ENCODE measurements at regions not wholly inside any gene's neighbourhood (a gene's known extent, or its start where the extent isn't known, plus 50 kb on each side); places are given as distances from the start of the nearest gene placed in this dataset.
"Not testable (repeated sequence)": the region's sequence is repeated elsewhere in the genome, so short reads cannot be mapped to it uniquely, and the experiment has no call there.

DNA sequence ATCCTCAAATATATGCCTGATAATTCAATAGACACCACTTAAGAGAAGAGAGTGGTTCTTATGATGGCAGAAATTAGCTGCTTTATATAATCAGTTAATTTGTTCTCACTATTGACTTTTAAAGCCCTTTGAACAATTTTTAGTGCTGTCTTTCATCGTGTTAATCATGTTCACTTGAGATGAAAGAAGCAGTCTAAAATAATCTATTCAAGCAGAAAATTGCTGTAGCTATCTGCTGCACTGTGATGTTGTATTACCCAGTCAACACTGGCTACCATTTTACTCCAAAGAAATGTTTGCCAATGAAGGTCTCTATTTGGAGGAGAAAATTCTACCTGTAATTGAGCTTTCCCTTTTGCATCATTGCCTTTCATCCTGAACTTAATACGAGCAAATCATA, 459.8 kb upstream of the FSIP2 start:
- no peak overlapping the region for H3K4me3 ChIP-seq
- TF ChIP-seq, protein P1, sequence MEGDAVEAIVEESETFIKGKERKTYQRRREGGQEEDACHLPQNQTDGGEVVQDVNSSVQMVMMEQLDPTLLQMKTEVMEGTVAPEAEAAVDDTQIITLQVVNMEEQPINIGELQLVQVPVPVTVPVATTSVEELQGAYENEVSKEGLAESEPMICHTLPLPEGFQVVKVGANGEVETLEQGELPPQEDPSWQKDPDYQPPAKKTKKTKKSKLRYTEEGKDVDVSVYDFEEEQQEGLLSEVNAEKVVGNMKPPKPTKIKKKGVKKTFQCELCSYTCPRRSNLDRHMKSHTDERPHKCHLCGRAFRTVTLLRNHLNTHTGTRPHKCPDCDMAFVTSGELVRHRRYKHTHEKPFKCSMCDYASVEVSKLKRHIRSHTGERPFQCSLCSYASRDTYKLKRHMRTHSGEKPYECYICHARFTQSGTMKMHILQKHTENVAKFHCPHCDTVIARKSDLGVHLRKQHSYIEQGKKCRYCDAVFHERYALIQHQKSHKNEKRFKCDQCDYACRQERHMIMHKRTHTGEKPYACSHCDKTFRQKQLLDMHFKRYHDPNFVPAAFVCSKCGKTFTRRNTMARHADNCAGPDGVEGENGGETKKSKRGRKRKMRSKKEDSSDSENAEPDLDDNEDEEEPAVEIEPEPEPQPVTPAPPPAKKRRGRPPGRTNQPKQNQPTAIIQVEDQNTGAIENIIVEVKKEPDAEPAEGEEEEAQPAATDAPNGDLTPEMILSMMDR (IDR thresholded peaks at IDR 0.05), result no peak
- intact Hi-C loops (cut with DNase I), result no loop called here

DNA sequence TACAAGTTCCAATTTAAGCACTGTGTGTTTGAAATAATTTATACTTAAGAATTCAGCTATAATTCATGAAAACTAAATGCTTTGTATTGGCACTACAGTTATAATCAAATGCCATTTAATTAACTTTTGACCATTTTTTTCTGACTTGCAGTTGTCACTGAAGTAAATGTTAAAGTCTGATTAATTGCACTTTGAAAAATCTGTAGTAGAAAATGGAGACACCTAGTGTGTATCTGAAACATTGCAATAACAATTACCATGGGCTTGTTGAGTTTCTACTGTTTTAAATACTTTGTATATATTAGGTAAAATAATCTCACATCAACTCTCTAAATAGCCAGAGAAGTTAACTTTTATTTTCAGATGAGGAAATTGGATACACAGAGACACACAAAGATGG, 458.6 kb upstream of the FSIP2 start:
- Histone ChIP-seq H3K27ac (no peak overlapping the region), H3K4me3 (no peak overlapping the region), H3K27me3 (no peaks in the 10 kb centered on the region), H3K9me3 (no peaks in the 10 kb centered on the region), H3K4me1 (no peaks in the 10 kb centered on the region), H3K36me3 (no peaks in the 10 kb centered on the region)
- ATAC-seq, result no peak
- TF ChIP-seq, protein P1 (IDR thresholded peaks at IDR 0.05), result peak in 1 of 2 donors; percentile 14
- intact Hi-C loops (cut with DNase I), result no loop called here
- no peak for DNase-seq

More for the DNA sequence above, 459.8 kb upstream of the FSIP2 start:
- H3K4me1 ChIP-seq, result no peaks in the 10 kb centered on the region
- ATAC-seq, result no peak
- no peaks in the 10 kb centered on the region for H3K36me3 ChIP-seq
- DNase-seq, result no peak
- H3K9me3 ChIP-seq, result no peaks in the 10 kb centered on the region
- H3K27me3 ChIP-seq, result no peaks in the 10 kb centered on the region
- no peak overlapping the region for H3K27ac ChIP-seq

DNA sequence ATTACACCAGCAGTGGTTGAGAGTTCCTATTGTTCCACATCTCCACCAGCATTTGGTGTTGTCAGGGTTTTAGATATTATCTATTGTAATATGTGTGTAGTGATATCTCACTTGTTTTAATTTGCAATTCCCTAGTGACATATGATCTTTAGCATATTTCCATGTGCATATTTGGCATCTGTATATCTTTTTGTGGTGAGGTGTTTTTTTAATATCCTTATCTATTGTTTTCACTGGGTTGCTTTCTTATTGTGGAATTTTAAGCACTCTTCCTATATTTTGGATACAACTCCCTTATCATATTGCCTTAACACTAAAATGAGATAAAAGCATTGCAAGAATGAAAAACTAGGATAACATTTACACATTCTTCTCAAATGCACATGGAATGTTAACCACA, 453.9 kb upstream of the FSIP2 start:
- Histone ChIP-seq H3K9me3 (no peaks in the 10 kb centered on the region), H3K4me1 (no peaks in the 10 kb centered on the region), H3K4me3 (no peak overlapping the region), H3K36me3 (no peaks in the 10 kb centered on the region), H3K27me3 (no peaks in the 10 kb centered on the region), H3K27ac (no peak overlapping the region)
- DNase-seq (no peak), ATAC-seq (no peak)
- intact Hi-C loops (cut with DNase I), result no loop called here
- TF ChIP-seq, protein P1 (IDR thresholded peaks at IDR 0.05), result no peak

DNA sequence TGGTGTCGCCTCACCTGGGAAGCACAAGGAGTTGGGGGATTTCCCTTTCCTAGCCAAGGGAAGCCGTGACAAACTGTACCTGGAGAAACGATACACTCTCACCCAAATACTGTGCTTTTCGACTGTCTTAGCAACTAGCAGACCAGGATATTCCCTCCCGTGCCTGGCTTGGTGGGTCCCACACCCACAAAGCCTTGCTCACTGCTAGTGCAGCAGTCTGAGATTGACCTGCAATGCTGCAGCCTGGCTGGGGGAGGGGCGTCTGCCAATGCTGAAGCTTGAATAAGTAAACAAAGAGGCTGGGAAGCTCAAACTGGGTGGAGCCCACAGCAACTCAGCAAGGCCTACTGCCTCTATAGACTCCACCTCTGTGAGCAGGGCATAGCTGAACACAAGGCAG, 448.6 kb upstream of the FSIP2 start:
- ATAC-seq; H3K27ac ChIP-seq; H3K4me3 ChIP-seq; H3K9me3 ChIP-seq; H3K36me3 ChIP-seq; intact Hi-C loops (cut with DNase I); H3K4me1 ChIP-seq; H3K27me3 ChIP-seq: not testable (repeated sequence)
- DNase-seq, result peak in 1 of 4 donors; percentile 52

DNA sequence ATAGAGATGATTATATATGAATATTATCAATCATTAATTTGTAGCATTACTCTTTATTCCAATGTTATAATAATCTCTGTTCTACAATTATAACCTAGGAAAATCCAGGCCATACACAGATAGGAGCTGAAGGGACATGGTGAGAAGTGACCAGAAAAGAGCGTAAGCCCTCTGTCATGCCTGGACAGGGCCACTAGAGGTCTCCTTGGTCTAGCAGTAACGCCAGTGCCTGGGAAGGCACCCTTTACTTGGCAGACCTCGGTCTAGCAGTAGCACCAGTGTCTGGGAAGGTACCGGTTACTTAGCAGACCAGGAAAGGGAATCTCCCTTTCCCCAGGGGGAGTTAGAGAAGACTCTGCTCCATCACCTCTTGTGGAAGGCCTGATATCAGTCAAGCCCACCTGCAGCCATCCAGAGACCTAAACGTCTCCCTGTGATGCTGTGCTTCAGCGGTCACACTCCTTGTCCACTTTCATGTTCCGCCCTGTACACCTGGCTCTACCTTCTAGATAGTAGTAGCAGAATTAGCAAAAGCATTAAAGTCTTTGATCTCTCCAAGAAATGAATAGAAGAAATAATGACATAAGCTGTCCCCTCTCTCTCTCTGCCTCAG, 447.5 kb upstream of the FSIP2 start:
- ATAC-seq (peak; percentile 91), DNase-seq (peak in 2 of 4 donors; percentile 38 to 47)
- TF ChIP-seq, protein P1 (IDR thresholded peaks at IDR 0.05), result peak; percentile 30 to 43
- Histone ChIP-seq H3K27ac (no peak overlapping the region), H3K27me3 (no peaks in the 10 kb centered on the region), H3K4me1 (no peaks in the 10 kb centered on the region), H3K36me3 (no peaks in the 10 kb centered on the region), H3K4me3 (no peak overlapping the region), H3K9me3 (no peaks in the 10 kb centered on the region)
- intact Hi-C loops (cut with DNase I), result no loop called here

DNA sequence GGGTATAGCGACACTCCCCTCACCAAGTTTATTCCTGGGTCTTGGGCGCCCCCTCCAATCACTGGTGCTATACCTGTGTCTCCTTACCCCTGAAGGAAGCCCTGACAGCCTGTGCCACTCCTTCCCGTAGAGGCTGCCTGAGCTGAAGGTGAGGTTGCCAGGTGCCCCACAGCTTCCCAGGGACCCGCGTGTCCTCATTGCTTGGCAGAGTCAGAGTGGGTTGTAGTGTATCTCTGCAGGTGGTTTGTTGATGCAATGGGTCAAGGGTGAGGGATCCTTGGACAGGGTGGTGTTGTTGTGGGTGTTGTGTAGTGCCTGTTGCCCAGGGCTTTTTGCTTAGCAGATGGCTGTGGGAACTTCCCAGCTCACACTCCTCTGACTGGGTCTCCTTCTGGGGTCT, 438.7 kb upstream of the FSIP2 start:
- no peaks in the 10 kb centered on the region for H3K4me1 ChIP-seq
- H3K9me3 ChIP-seq, result no peaks in the 10 kb centered on the region
- no peak overlapping the region for H3K4me3 ChIP-seq
- TF ChIP-seq, protein P1 (IDR thresholded peaks at IDR 0.05), result no peak
- intact Hi-C loops (cut with DNase I), result no loop called here
- H3K27ac ChIP-seq, result no peak overlapping the region
- no peaks in the 10 kb centered on the region for H3K36me3 ChIP-seq
- no peaks in the 10 kb centered on the region for H3K27me3 ChIP-seq
- DNase-seq, result no peak
- ATAC-seq, result no peak

Measured in left lung (tissue), 4 donors.